ENCODE measurements at regions not wholly inside any gene's neighbourhood (a gene's known extent, or its start where the extent isn't known, plus 50 kb on each side); places are given as distances from the start of the nearest gene placed in this dataset.

DNA sequence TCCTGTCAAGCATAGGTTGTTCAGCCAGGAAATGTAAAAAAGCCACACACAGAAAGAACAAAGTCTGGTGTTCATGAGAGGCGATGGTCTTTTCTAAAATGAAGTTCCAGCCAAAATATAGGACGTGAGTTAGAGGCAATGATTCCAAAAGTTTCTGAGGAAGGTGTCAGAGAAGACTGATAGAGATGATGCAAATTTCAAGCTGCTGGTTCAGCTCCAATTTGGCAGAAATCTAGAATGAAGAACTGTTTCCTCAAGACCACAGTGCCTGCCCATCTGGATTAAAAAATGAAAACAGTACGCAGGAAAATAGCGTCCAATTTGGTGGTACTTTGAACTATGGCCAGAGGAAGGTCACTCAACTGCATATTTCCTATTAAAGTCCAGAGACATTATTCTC is 672.9 kb downstream of the SQOR start (continued):
- TF ChIP-seq TCF7L2 (IDR thresholded peaks at IDR 0.05; ENCODE audit: borderline replicate concordance, extremely low read depth, insufficient read depth, insufficient read length) (no peak), ZNF274 (IDR thresholded peaks at IDR 0.05; ENCODE audit: low read depth, low read length) (no peak), SP1 (IDR thresholded peaks at IDR 0.05; ENCODE audit: low read depth) (no peak), YY1 (IDR thresholded peaks at IDR 0.05; ENCODE audit: extremely low read depth, insufficient replicate concordance, low read depth, low read length) (no peak)

DNA sequence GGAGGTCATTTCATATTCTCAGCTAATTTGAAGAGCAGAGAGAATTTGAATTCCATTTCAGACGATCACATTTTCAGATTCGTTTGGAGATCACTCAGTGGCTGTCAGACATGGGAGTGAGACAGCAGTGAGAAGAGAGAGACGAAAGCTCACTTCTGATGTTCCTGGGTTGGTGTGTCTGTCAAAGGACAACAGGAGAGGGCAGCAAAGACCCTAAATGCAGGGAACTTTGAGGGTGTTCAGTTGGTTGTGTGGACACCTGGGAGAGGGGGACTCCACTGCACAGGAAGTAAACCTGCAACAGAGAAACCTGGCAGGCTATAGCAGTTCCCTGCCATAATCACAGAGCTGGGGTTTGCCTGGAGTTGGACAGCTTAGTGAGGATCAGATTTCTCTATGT is 675.1 kb downstream of the SQOR start:
- H3K4me1 ChIP-seq (ENCODE audit: control insufficient read depth in 1 of 2, insufficient read depth in 2 of 2, low read length in 2 of 2) = no peaks in the 10 kb centered on the region
- H3K27ac ChIP-seq (ENCODE audit: low read depth, low read length) = no peak overlapping the region
- POLR2A ChIA-PET = no interaction called here
- peaks cover 7 to 18% of the 10 kb centered on the region in 2 experiments; a peak in 2 of 4 replicates for H3K9me3 ChIP-seq (ENCODE audit: control insufficient read depth in 1 of 2, insufficient read depth in 1 of 2, low read depth in 1 of 2, low read length in 2 of 2)
- no TSS peak for BruUV-seq (replicated peaks)
- no peaks in the 10 kb centered on the region for H3K79me2 ChIP-seq (ENCODE audit: insufficient read depth, low read length)
- RAD21 ChIA-PET (ENCODE audit: low non-redundant PET in 1 of 2, low total read pairs in 2 of 2, uncharacterized antibody in 2 of 2, unreplicated experiment in 2 of 2) = no interaction called here
- H3K9ac ChIP-seq (ENCODE audit: low read length) = no peak overlapping the region
- intact Hi-C loops (cut with micrococcal nuclease) = loop anchor here (5.0 kb wide), 2 partner anchors 603 to 1977 kb away; no protein-coding TSS in a partner anchor
- TF ChIP-seq, protein P1, sequence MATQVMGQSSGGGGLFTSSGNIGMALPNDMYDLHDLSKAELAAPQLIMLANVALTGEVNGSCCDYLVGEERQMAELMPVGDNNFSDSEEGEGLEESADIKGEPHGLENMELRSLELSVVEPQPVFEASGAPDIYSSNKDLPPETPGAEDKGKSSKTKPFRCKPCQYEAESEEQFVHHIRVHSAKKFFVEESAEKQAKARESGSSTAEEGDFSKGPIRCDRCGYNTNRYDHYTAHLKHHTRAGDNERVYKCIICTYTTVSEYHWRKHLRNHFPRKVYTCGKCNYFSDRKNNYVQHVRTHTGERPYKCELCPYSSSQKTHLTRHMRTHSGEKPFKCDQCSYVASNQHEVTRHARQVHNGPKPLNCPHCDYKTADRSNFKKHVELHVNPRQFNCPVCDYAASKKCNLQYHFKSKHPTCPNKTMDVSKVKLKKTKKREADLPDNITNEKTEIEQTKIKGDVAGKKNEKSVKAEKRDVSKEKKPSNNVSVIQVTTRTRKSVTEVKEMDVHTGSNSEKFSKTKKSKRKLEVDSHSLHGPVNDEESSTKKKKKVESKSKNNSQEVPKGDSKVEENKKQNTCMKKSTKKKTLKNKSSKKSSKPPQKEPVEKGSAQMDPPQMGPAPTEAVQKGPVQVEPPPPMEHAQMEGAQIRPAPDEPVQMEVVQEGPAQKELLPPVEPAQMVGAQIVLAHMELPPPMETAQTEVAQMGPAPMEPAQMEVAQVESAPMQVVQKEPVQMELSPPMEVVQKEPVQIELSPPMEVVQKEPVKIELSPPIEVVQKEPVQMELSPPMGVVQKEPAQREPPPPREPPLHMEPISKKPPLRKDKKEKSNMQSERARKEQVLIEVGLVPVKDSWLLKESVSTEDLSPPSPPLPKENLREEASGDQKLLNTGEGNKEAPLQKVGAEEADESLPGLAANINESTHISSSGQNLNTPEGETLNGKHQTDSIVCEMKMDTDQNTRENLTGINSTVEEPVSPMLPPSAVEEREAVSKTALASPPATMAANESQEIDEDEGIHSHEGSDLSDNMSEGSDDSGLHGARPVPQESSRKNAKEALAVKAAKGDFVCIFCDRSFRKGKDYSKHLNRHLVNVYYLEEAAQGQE (IDR thresholded peaks at IDR 0.05; ENCODE audit: low read depth) = no peak
- TF ChIP-seq YY1 (IDR thresholded peaks at IDR 0.05; ENCODE audit: extremely low read depth, insufficient replicate concordance, low read depth, low read length) = no peak
- TF ChIP-seq EZH2 (IDR thresholded peaks at IDR 0.05) = no peak
- TF ChIP-seq TCF7L2 (IDR thresholded peaks at IDR 0.05; ENCODE audit: borderline replicate concordance, extremely low read depth, insufficient read depth, insufficient read length) = no peak
- TF ChIP-seq RAD21 (IDR thresholded peaks at IDR 0.05; ENCODE audit: low read depth) = no peak
- no peak for TF ChIP-seq CTCF (IDR thresholded peaks at IDR 0.05 in 2 of 3, conservative IDR thresholded peaks at IDR 0.05 in 1 of 3; ENCODE audit: borderline replicate concordance in 1 of 3, insufficient read depth in 1 of 3, low read depth in 2 of 3, low read length in 2 of 3)
- TF ChIP-seq CEBPB (IDR thresholded peaks at IDR 0.05; ENCODE audit: low read depth) = no peak
- no peak for TF ChIP-seq POLR2A (IDR thresholded peaks at IDR 0.05; ENCODE audit: borderline replicate concordance, extremely low read depth, insufficient read depth, insufficient read length)
- TF ChIP-seq EZH2phosphoT487 (IDR thresholded peaks at IDR 0.05; ENCODE audit: borderline replicate concordance) = no peak
- DNase-seq (ENCODE audit: low read depth, low spot score) (no peak), ATAC-seq (no peak)
- H3K9me2 ChIP-seq (ENCODE audit: insufficient read depth) = no peaks in the 10 kb centered on the region
- CTCF ChIA-PET = no interaction called here
- H3K4me2 ChIP-seq (ENCODE audit: low read length) = no peak overlapping the region
- H4K20me1 ChIP-seq (ENCODE audit: insufficient read depth) = no peaks in the 10 kb centered on the region
- H3K36me3 ChIP-seq (ENCODE audit: control insufficient read depth in 1 of 2, insufficient read depth in 2 of 2, low read length in 2 of 2) = no peaks in the 10 kb centered on the region
- H3K4me3 ChIP-seq (replicated peaks in 1 of 2; ENCODE audit: low read depth in 1 of 2, low read length in 2 of 2) = no peak overlapping the region
- H3K27me3 ChIP-seq (ENCODE audit: insufficient read depth, low read length) = no peaks in the 10 kb centered on the region
- no peak overlapping the region for H2AFZ ChIP-seq (ENCODE audit: low read depth, low read length, poor library complexity, severe bottlenecking)

Data from HCT116 (cell line).